GM04504 (cell line): ENCODE measurements at regions not wholly inside any gene's neighbourhood (a gene's known extent, or its start where the extent isn't known, plus 50 kb on each side); places are given as distances from the start of the nearest gene placed in this dataset.
"Not testable (repeated sequence)": the region's sequence is repeated elsewhere in the genome, so short reads cannot be mapped to it uniquely, and the experiment has no call there.

Experiments used
- DNase-seq: peaks from one replicate; pipeline ENCODE4 v3.0.0-alpha.2; 2012; ENCODE audit warnings: low read depth

GRCh38 chr1:157407917-157408525, 144.3 kb downstream of the FCRL5 start:
- DNase-seq = no peak

GRCh38 chr1:157407367-157407766, 144.9 kb downstream of the FCRL5 start:
- DNase-seq = no peak

GRCh38 chr1:157405662-157406061, 146.7 kb downstream of the FCRL5 start:
- no peak for DNase-seq

DNA sequence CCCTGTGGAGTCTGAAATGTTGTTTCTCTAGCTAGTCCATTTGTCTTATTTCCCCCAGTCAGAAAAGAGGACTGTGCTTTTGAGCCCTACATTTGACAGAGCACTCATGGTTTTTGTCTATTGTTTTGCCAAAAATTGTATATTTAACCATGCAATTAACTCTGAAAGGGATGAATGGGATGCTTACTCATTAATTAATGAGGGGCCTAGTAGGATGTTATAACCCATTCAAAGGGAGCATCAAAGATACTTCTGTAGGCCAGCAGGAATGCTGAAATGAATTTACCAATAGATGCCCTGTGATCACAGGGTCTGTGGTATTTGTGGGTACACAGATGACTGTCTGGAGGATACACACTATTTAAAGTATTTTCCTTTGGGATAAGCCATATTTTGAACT, 147.7 kb downstream of the FCRL5 start:
- no peak for DNase-seq

DNA sequence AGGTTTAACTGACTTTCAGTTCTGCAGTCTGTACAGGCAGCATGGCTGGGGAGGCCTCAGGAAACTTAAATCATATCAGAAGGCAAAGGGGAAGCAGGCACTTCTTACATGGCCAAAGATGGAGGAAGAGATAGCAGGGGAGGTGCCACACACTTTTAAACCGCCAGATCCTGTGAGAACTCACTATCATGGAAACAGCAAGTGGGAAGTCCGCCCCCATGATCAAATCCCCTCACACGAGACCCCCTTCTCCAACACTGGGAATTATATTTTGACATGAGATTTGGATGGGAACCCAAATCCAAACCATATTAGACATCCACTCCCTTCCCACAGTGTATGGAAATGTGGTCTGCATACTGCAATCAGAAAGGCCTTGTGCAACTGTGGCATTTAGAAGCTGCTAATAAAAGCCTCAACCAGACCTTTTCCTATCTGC, 148.2 kb downstream of the FCRL5 start:
- DNase-seq = no peak

DNA sequence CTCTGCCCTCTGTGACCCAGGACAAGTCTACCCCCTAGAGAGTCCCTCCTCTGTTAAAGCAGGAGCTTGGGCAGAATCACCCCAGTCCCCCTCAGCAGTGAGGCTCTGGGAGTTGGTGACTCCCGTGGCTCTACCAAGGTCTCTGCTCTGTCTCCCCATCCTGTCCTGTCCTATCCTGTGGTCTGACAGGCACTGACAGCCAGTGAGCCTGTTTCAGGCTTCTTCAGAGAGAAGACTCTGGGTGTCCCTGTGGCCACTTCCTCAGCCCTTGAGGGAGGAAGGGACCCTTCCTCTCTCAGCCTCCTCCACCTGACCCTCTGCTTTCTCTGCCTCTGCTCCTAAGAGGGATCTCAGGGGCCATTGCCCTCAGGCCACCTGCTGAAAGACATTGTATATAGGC, 148.7 kb downstream of the FCRL5 start:
- DNase-seq = no peak

DNA sequence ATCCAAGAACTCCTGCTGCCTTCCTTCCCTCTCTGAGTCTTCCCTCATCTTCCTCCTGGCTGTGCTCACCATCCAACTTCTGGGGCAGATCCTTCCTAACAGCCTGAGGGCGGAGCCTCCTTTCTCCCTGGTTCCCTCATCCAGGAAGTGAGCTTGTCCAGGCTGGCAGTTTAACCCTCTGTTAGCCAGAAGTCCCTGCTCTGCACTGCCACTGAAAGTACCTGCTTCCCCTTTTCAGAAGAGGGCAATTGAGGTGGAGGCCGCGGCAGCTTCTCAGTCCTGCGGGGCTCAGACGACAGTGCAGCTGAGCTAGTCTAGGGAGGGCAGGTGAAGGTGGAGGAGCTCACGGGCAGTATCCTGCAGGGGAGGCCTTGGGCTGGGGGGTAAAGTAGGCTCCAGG, 149.1 kb downstream of the FCRL5 start:
- no peak for DNase-seq

DNA sequence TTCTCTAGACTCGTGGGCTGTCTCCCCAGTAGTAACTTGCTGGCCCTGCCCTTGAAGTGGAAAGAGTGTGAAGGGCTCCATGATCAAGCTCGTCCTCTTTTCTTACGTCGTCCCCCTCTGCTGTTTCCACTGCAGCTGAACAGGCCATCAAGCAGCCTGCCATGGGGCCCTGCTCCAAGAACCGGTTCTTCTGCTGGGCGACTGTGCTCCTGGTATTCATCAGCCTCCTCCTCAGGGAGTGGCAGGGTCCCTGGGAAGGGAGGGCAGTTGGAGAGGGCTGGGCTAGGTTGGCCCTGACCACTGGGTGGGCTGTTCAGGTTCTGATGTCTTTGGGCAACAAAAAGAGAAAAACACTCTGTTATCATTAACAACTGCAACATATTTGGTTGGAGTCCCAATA, 151.5 kb downstream of the FCRL5 start:
- no peak for DNase-seq

DNA sequence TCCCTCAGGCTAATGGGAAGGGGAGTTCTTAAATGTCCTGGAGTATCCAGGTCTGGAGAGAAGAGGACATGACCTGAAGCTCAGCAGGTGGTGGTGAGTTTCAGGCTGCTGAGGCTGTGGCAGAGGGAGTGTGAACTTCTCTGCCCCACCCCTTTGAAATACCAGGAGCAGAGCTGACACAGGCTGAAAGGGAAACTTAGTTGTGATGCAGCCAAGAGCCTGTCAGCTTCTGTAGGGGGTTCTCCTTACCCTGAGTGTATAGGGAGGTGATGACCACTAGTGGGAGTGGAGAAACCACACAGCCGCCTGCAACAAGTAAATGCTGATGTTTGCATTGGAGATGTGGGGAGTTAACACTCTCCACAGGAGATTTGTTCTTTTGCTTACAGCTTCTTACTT, 152.3 kb downstream of the FCRL5 start:
- DNase-seq = no peak

GRCh38 chr1:157399343-157399983, 152.9 kb downstream of the FCRL5 start:
- no peak for DNase-seq

GRCh38 chr1:157390651-157391050, 161.7 kb downstream of the FCRL5 start:
- peak; percentile 17 for DNase-seq

DNA sequence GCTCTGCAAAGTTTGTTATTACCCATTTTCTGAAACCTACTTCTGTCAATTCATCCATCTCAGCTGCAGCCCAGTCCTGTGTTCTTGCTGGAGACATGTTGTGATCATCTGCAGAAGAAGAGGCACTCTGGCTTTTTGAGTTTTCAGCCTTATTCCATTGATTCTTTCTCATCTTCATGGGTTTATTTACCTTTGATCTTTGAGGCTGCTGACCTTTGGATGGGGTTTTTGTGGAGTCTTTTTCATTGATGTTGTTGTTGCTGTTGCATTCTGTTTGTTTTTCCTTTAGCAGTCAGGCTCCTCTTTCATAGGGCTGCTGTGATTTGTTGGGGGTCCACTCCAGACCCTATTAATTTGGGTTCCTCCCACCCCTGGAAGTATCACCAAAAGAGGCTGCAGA, 164.3 kb downstream of the FCRL5 start:
- DNase-seq = no peak

GRCh38 chr1:157384258-157384657, 168.1 kb downstream of the FCRL5 start:
- no peak for DNase-seq

- no peak for DNase-seq
These were observed 170.0 kb downstream of the FCRL5 start for GRCh38 chr1:157382351-157382750.

DNA sequence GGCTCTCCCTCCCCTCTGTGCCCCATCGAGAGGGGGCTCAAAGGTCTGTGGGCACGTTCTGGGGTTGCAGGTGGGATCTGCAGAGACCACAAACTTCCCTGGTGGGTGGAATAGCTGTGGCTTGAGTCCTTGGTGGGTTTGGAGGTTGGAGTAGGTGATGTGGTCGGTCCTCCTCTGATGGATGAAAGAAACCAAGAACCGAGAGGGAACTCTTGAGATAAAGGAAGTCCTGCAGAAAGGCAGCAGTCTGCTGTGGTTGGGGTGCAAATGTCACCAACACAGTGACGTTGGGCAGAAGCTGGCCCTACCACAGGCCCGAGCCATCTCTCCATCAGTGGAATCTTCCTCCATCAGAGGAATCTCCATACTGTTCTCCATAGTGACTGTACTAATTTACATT, 171.8 kb downstream of the FCRL5 start:
- no peak for DNase-seq

- peak; percentile 10 for DNase-seq
These were observed 175.0 kb downstream of the FCRL5 start for GRCh38 chr1:157377280-157377713.

GRCh38 chr1:157376681-157377080, 175.6 kb downstream of the FCRL5 start:
- DNase-seq = no peak

- DNase-seq = not testable (repeated sequence)
These were observed 180.0 kb downstream of the FCRL5 start for GRCh38 chr1:157372311-157372710.

DNA sequence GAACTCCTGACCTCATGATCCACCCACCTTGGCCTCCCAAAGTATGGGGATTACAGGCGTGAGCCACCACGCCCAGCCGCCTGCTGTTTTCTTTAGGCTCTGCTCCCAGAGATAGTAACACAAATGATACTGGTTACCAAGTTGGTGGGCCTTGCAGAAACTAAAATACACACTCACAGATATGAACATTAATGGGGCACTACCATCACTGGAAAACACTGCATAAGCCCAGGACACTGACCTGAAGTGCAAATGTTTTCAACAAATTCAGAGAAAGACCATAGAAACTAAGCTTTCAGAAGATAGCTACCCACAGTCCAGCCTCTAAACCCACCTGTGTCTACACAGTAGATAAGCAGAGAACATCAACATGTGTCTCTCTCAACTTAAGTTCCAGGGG, 180.5 kb downstream of the FCRL5 start:
- no peak for DNase-seq

- DNase-seq = no peak
These were observed 181.1 kb downstream of the FCRL5 start for GRCh38 chr1:157371221-157371620.

GRCh38 chr1:157370698-157371097, 181.6 kb downstream of the FCRL5 start:
- no peak for DNase-seq

GRCh38 chr1:157369808-157370521, 182.3 kb downstream of the FCRL5 start:
- DNase-seq = peak; percentile 10

DNA sequence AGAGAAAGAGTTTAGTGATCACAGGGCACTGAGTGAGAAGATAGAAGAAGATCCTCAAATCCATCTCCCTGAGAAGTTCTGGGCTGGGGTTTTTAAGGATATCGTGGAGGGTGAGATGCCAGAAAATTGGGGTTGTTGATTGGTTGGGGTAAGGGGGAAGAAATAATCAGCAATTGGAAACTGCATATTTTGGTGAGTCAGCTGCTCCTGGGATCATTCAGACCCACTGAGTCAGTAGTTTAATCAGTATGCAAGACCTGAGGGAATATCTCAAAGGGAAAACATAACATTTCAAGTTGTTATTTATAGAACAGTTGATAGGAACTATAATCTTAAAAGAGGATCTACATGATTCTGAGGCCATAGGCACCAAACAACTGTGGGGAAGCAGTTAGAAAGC, 183.4 kb downstream of the FCRL5 start:
- DNase-seq = not testable (repeated sequence)
